HG03558 (cell line): ENCODE measurements at regions not wholly inside any gene's neighbourhood (a gene's known extent, or its start where the extent isn't known, plus 50 kb on each side); places are given as distances from the start of the nearest gene placed in this dataset.
"Not testable (repeated sequence)": the region's sequence is repeated elsewhere in the genome, so short reads cannot be mapped to it uniquely, and the experiment has no call there.

ENCODE experiments used
- ATAC-seq: cut with Tn5 transposase; IDR thresholded peaks from one replicate; pipeline ENCODE4 v1.9.1; 2021; ENCODE audit warnings: moderate number of reproducible peaks; ENCODE audit not compliant: unreplicated experiment; ENCODE audit errors: extremely low read depth

DNA sequence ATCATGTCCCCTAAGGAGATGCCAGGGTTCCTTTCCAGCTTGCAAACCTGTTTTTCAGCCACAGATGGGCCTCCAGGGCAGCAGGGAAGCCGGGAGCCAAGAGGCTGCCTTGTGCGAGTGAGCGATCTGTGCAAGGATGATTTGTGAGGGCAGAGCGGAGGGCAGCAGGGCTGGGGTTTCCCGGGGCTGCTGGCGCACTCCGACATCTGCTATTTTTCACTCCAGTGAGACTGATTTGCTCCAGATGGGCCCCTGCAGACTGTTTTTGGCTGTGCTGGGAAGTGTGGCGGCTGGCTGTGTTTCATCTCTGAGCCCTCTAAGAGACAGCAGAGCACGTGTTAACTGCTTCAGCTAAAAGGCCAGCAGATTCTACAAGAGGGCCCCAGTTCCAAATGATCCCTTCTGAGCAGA lies 466.2 kb downstream of the TYW1 start:
- no peak for ATAC-seq

DNA sequence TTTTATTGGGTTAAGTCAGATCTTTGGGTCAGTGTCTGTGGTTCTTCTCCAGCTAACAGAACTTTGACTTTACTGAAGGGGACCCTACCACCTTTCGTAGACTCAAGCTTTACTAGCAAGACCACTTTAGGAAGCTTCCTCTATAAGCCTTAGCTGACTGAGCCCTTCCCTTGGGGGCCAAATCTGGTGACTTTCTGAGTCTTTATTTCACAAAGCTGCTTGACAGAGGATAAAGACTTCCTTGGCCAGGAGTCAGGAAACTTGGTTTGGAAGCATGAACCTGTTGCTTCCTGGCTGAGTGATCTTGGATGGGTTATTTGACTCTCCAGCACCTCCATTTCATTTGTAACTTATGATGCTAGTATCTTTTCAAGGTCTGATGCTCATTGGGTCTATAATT lies 466.7 kb downstream of the TYW1 start:
- ATAC-seq = no peak

DNA sequence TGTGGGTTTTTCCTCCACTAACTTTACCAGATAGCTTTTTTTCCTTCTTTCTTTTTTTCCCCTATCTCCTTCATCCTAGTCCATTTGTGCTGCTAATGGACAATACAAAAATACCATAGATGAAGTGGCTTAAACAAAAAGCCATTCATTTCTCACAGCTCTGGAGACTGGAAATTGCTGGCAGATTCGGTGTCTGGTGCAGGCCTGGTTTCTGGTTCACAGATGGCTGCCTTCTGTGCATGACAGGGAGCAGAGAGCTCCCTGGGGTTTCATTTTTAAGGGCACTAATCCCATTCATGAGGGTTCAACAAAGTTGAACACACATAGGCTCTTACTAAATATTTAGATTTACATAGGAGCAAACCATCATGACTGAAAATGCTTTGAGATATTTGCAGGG lies 467.4 kb downstream of the TYW1 start:
- ATAC-seq = no peak

DNA sequence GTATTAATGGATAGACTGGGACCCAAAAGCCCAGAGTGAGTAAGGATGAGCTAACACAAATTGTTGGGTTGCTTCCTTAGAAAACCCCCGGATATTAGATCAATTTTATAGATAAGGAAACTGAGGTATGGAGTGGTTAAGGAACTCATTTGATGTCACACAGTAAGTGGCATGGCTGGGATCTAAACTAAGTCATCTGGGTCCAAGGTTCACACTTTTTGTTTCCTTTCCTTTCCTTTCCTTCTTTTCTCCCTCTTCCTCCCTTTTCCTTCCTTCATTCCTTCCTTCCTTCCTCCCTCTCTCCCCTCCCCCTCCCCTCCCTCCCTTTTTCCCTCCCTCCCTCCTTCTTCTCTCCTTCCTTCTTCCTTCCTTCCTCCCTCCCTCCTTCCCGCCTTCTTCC lies 469.5 kb downstream of the TYW1 start:
- ATAC-seq = no peak

DNA sequence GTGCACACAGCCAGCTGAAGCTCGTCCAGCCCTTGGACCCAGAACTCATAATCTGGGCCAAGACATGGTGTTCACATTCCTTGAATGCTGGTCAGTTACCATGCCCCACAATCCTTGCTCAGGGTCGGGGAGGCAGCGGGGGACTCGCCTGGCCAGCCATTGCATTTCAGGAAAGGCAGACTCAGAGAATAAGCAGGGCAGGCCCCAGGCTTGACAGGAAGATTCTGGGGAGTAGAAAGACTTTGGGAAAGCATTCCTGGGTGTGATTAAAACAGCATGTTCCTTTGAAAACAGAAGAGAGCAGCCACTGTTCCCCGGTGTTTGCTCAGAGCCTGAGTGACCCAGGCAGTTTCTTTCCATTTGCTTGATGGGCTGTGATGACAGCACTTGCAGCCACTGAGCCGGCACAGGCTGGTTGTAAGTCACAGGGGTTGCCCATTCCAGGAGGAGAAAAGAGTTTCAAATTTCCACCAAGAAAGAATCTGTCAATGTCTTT lies 473.7 kb downstream of the TYW1 start:
- no peak for ATAC-seq

DNA sequence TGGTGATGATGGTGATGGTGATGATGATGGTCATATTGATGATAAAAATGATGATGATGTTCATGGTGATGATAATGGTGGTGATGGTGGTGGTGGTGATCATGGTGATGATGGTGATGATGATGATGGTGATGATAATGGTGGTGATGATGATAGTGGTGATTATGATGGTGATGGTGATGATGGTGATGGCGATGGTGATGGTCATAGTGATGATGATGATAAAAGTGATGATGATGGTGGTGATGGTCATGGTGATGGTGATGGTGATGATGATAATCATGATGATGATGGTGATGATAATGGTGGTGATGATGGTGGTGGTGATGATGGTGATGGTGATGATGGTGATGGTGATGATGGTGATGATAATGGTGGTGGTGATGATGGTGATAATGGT lies 478.7 kb downstream of the TYW1 start:
- ATAC-seq = no peak

DNA sequence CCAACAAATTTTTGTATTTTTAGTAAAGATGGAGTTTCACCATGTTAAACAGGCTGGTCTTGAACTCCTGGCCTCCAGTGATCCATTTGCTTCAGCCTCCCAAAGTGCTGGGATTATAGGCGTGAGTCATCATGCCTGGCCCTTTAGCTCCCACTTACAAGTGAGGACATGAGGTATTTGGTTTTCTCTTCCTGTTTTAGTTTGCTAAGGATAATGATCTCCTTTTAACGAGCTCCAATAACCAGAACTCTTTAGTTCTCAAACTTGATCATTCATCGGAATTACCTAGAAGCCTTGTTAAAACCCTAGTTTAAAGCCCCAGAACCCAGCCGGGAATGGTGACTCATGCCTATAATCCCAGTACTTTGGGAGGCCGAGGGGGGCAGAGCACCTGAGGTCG lies 481.4 kb downstream of the TYW1 start:
- ATAC-seq = no peak

DNA sequence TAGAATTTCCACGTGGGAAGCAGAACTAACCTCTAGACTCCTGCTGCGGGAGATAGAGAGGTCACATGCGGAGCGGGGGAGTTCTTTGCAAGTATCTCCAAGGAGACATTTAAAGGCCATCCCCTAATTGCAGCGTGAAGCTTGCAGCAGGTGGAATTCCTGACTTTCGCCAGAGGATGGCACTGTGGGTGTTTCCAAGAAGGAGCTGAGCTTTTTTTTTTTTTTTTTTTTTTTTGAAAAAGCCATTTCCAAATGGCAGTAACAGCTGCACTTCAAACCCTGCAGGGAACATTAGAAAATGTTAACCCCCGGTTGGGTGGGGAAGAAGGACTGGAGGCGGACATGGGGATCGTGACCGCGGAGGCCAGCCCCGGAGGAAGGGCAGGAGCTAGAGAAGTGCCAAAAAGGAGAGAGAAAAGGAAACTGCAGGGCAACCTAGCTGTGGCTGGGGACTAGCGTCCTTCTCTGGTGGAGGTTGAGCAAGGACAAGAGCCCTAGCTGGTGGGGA lies 487.7 kb downstream of the TYW1 start:
- ATAC-seq = no peak

DNA sequence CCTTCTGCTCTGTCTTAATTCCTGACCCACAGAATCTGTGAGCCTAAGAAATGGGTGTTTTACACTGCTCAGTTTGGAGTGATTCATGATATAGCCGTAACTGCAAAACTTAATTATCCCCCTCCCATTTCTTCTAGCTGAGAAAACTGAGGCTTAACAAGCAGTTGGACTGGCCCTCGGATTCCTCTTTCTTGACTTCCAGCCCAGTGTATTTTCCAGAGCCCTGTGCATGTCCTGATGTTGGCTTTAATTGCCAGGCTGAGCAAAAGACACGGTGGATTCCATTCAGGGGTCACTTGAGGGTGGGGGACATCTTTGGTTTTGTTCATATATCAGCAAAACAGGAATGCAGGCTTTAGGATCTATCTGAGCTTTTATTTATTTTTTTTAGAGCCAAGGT lies 489.8 kb downstream of the TYW1 start:
- no peak for ATAC-seq

DNA sequence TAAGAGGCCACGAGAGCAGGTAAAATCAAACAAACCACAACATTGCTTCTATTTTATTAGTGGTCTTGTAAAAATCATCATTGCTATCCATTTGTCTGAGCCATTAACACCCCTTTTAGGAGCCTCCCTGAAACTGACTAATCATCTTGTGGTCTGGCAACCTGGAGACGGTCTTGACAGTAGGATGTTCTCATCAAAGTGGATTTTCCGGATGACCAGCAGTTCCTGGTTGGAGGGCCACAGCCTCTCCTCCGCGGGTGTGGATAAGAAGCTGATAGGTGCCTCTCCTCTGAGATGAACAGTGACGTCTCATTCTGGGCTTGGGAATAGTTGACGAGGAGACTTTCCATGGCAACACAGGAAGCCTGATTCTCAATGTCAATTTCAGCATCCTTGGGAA lies 490.7 kb downstream of the TYW1 start:
- ATAC-seq = no peak

DNA sequence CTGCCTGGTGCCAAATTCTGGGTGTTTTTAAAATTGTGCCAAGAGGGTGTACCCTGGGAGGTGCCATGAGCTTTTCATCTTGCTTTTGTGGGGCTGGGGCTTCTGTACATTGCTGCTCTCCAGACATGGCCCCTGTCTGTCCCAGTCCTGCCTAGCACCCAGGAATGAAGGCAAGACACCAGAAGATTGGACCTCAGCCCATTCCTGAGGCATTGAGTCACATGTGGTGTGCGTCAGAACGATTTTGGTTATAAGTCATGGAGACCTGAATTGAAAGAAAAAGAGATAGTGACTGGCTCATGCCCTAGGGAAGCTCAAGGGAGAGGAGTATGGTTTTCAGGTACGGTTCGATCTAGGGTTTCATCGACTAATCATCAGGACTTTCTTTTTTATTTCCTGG lies 493.2 kb downstream of the TYW1 start:
- ATAC-seq = no peak

DNA sequence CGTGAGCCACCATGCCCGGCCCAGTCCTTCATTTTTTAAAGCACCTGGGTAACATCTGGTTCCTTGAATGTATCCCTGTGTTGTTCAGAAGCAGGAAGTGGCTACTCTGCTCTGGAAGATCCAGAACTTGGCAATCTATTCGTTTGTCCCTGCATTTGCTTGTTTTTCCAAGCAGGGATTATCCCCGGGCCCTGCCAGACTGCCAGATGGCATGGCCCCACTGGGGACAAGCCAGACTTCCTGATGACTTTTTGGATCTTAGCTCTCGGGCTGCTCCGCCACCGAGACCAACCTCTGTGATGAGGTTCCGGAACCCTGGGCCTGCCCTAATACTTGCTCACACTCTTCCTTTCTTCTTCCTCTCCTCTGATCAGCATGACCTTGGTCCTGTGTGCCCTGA lies 496.7 kb downstream of the TYW1 start:
- ATAC-seq = no peak

DNA sequence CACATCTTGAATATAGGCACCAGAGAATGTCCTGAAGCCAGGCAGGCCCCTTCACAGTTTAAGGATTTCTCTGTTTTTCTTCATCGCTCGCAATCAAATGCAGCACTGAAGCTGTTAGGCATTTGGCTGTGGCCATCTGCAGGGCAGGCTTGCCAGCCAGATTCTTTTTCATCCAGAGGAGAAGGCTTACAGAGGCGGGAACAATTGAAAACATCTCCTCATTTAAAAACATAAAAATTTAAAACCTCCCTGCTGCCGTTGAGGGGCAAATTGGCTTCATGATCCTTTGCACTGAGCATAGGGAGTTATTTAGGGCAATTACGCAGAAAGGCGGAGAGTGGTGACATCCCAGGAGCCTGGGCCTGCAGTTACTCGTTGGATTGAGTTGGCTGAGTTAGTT lies 500.0 kb downstream of the TYW1 start:
- no peak for ATAC-seq

DNA sequence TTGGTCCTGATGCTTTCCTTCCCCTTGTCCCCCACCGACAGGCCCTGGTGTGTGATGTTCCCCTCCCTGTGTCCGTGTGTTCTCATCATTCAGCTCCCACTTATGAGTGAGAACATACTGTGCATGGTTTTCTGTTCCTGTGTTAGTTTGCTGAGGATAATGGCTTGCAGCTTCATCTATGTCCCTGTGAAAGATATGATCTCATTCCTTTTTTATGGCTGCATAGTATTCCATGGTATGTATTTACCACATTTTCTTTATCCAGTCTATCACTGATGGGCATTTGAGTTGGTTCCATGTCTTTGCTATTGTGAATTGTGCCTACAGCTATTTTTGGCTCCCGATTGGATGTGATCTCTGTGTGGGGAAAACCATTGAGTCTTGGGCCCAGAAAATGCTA lies 501.3 kb downstream of the TYW1 start:
- not testable (repeated sequence) for ATAC-seq

DNA sequence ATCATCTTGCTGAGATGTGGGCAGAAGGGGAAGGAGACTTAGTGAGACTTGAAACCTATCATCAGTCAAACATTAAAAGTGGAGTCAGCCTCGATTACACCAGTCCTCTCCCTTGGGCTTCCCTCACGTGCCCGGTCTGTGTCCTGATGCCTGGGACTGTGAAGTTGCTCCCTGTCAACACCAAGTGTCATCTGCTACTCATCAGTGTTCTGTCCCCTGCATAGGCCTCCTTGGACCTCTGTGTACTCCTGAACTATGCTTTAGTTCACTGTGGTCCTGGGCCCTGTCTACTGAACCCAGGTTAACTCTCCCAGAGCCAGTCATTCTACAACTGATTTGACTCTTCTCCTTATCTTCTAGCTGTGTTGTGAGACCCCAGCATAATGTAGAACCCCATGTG lies 506.3 kb downstream of the TYW1 start:
- no peak for ATAC-seq

DNA sequence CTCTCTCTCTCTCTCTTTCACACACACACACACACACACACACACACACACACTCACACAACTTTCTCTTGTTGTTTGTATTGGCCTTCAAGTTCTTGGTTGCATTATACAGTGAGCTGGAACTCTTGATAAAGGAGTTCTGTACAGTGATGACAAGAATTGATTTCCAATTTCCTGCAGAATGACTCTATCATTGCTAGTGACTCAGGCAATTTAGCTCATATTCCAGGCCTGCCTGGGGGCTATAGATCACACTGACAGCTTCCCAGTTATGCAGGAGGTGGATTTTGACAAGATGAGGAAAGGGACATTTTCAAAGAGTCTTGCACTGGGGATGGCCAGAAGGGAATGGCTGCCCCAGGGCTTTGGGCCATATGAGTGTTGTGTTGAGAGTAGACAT lies 508.8 kb downstream of the TYW1 start:
- no peak for ATAC-seq

DNA sequence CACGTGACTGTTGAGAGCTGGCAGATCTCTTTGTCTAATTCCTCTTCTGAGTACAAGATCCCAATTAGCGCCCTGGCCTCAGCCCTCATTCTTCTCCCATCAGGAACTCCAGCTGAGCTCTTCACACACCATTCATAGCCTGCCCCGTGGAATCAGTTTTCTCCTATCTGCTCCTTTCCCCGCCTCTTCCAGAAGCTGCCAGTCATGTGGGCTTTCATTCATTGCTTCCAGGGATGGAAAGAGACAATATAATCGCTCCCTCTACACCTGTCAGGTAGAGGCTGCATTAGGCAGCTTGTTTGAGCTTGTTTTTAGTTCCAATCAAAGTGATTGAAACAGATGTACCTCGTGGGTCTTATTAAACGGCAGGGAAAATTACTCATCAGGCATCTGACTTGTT lies 515.8 kb downstream of the TYW1 start:
- ATAC-seq = no peak

DNA sequence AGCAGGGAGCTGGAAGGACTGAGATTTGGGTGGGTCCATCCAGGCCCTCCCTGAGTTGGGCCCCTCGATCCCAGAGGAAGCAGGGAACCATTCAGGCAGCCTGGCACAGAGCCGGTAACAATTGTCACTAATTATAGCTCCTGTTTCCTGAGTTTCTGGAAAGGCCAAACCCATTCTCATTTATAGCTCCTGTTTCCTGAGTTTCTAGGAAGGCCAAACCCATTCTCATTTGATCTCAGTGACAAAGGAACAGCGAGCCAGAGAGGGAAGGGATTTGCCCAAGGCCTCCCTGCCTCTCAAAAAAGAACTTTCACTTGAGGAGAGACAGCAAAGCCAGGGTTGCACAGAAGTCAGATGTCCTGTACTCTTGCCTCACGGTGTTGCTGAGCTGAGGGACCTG lies 521.9 kb downstream of the TYW1 start:
- ATAC-seq = no peak

DNA sequence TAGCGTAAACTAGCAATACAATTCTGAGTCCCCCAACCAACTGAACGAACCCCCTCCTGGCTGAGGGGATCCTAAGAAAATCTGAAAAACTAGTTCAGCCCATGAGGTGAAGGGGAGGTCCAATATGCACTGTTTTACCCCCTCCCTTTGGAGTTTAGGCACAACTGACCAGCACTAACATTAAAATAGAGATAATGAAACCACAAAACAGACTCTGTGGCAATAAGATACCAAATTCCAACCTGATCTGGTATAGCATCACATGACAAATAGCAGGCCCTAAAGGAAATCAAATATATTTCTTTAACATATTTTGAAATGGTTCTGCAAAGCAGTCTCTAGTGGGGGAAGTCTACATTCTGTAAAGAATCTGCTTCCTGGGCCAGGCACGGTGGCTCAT lies 522.5 kb downstream of the TYW1 start:
- ATAC-seq = no peak

DNA sequence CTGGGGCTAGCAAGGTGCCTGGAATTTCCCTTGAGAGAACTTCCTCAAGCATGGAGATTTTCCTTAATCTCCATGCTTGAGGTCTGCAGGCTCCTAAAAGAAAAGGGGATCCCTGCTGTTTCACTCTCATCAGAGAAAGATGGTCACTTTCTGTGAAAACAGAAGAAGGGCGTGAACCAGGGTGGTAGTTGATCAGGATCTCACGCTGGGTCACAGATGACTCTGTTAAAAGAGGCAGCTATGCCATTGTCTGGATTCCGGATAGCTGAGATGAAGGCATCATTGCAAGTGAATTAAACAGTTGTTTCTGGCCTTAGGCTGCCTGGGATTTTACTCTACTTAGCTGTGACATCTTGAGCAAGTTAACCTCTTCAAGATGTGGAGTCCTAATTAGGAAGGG lies 525.9 kb downstream of the TYW1 start:
- no peak for ATAC-seq

DNA sequence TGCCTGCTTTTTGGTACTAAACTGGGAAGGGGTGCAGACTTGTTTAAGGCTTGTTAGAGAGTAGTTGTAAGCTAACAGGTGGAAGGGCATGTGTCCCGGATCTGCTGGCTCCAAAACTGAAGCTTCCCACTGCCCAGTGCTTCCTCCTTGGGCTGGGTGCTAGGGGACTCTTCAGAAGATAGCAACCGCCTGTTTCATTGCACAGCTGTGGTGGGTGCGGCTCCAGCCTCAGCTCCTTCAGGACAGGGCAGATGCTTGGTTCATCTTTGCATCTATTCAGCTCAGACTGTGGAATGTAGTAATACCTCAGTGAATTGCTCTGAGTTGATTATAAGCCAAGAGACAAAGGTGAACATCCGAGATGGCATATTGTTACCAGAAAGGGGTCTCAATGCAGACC lies 527.1 kb downstream of the TYW1 start:
- ATAC-seq = no peak

DNA sequence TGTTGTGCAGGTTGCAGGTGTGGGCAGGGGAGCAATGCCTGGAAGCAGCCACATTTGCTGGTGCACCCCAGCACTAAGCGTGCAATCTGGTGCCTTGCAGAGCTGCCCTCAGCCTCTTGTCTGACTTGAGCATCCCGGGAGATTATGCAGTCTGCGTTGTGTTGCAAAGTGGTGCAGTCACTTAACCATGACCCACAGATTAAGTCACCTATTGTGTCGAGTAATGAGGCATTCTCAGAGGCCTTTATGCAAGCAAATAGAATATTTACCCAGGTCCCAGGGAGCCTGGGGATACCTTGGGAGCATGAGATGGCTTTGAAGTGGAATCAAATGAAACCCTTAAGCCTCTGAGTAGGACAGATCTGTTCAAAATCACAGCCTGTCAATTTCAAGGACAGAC lies 529.0 kb downstream of the TYW1 start:
- no peak for ATAC-seq
